Endometrial microvascular endothelial cells (primary cell): ENCODE measurements at regions not wholly inside any gene's neighbourhood (a gene's known extent, or its start where the extent isn't known, plus 50 kb on each side); places are given as distances from the start of the nearest gene placed in this dataset.

ENCODE experiments used
- in situ Hi-C: cut with HindIII; loops from 2 replicates; pipeline ENCODE4 v1.10.0; 2017; ENCODE audit warnings: low sequenced_read_pairs, low pct_unique_long_range_greater_than_20kb; ENCODE audit errors: inconsistent ontology term

- in situ Hi-C loops: no loop called here
Measured at GRCh38 chr15:95826412-95827195, 503.9 kb upstream of the NR2F2 start.

- in situ Hi-C loops: no loop called here
Measured at GRCh38 chr15:95829062-95829461, 501.4 kb upstream of the NR2F2 start.

- in situ Hi-C loops: no loop called here
Measured at GRCh38 chr15:95830281-95830680, 500.2 kb upstream of the NR2F2 start.

GRCh38 chr15:95832668-95833067 is 497.8 kb upstream of the NR2F2 start:
- in situ Hi-C loops: no loop called here

- in situ Hi-C loops: no loop called here
Measured at GRCh38 chr15:95834028-95834804, 496.3 kb upstream of the NR2F2 start.

- in situ Hi-C loops: no loop called here
Measured at GRCh38 chr15:95836536-95836935, 494.0 kb upstream of the NR2F2 start.

GRCh38 chr15:95837341-95838004 is 493.0 kb upstream of the NR2F2 start:
- in situ Hi-C loops: no loop called here

- in situ Hi-C loops: no loop called here
Measured at GRCh38 chr15:95839367-95839782, 491.1 kb upstream of the NR2F2 start.

- in situ Hi-C loops: no loop called here
Measured at GRCh38 chr15:95840004-95840403, 490.5 kb upstream of the NR2F2 start.

GRCh38 chr15:95840855-95841254 is 489.6 kb upstream of the NR2F2 start:
- in situ Hi-C loops: no loop called here

- in situ Hi-C loops: no loop called here
Measured at GRCh38 chr15:95842576-95842975, 487.9 kb upstream of the NR2F2 start.

- in situ Hi-C loops: no loop called here
Measured at GRCh38 chr15:95843241-95843910, 487.1 kb upstream of the NR2F2 start.

- in situ Hi-C loops: no loop called here
Measured at GRCh38 chr15:95845862-95846515, 484.5 kb upstream of the NR2F2 start.

GRCh38 chr15:95848126-95848525 is 482.4 kb upstream of the NR2F2 start:
- in situ Hi-C loops: no loop called here

- in situ Hi-C loops: no loop called here
Measured at GRCh38 chr15:95850837-95851236, 479.7 kb upstream of the NR2F2 start.

- in situ Hi-C loops: no loop called here
Measured at GRCh38 chr15:95853350-95853749, 477.1 kb upstream of the NR2F2 start.

GRCh38 chr15:95857124-95857757 is 473.3 kb upstream of the NR2F2 start:
- in situ Hi-C loops: no loop called here

- in situ Hi-C loops: no loop called here
Measured at GRCh38 chr15:95857758-95858157, 472.7 kb upstream of the NR2F2 start.
